IMR-90 (cell line): ENCODE measurements at regions not wholly inside any gene's neighbourhood (a gene's known extent, or its start where the extent isn't known, plus 50 kb on each side); places are given as distances from the start of the nearest gene placed in this dataset.

Experiments
- CHD1 ChIP-seq: IDR thresholded peaks from 2 replicates; pipeline ENCODE4 v1.6.1; 2012; ENCODE audit warnings: low read depth, low read length, improper control_type of control experiment
- CTCF ChIP-seq: conservative IDR thresholded peaks from 2 replicates; pipeline ENCODE4 v1.5.1; 2012; ENCODE audit warnings: mild to moderate bottlenecking, low read depth, low read length, improper control_type of control experiment
- ELK1 ChIP-seq: fragments of 150-350 bp; IDR thresholded peaks from 2 replicates; pipeline ENCODE4 v1.6.1; 2016; ENCODE audit warnings: low read depth, mild to moderate bottlenecking, low read length, moderate library complexity, borderline replicate concordance
- FOS ChIP-seq: fragments of 150-350 bp; IDR thresholded peaks from 2 replicates; pipeline ENCODE4 v1.6.1; 2016; ENCODE audit warnings: low read depth, low read length
- POLR2A ChIP-seq: IDR thresholded peaks from 2 replicates; pipeline ENCODE4 v1.6.1; 2012; ENCODE audit warnings: mild to moderate bottlenecking, low read depth, low read length
- SMC3 ChIP-seq: fragments of 150-350 bp; IDR thresholded peaks from 2 replicates; pipeline ENCODE4 v1.6.1; 2016; ENCODE audit warnings: low read depth, mild to moderate bottlenecking, antibody characterized with exemption, low read length, moderate library complexity

GRCh38 chr1:96552451-96552850 lies 169.1 kb upstream of the PTBP2 start:
- TF ChIP-seq SMC3 (no peak), CTCF (no peak), CHD1 (no peak), POLR2A (no peak), ELK1 (no peak), FOS (no peak)
